ENCODE measurements at regions not wholly inside any gene's neighbourhood (a gene's known extent, or its start where the extent isn't known, plus 50 kb on each side); places are given as distances from the start of the nearest gene placed in this dataset.

- TF ChIP-seq EZH2 (IDR thresholded peaks at IDR 0.05; ENCODE audit: low read length, missing control alignments): no peak
- TF ChIP-seq CTCF (conservative IDR thresholded peaks at IDR 0.05 in 1 of 2, IDR thresholded peaks at IDR 0.05 in 1 of 2; ENCODE audit: low read depth in 1 of 2, low read length in 2 of 2): no peak
These were observed 66.7 kb upstream of the FRMD6 start for GRCh38 chr14:51585055-51585454.

Measured in fibroblast of lung (primary cell).